Kasumi-1 (cell line): ENCODE measurements at regions not wholly inside any gene's neighbourhood (a gene's known extent, or its start where the extent isn't known, plus 50 kb on each side); places are given as distances from the start of the nearest gene placed in this dataset.
"Not testable (repeated sequence)": the region's sequence is repeated elsewhere in the genome, so short reads cannot be mapped to it uniquely, and the experiment has no call there.

Experiments used
- DNase-seq, 2 experiments: peaks; one replicate each; lab custom pipeline; 2025; lab: John Stamatoyannopoulos, UW

- DNase-seq: not testable (repeated sequence)
Observed at GRCh38 chr6:49097664-49098063, 365.4 kb downstream of the MMUT start.

- DNase-seq: no peak
Observed at GRCh38 chr6:49097116-49097515, 365.9 kb downstream of the MMUT start.

DNA sequence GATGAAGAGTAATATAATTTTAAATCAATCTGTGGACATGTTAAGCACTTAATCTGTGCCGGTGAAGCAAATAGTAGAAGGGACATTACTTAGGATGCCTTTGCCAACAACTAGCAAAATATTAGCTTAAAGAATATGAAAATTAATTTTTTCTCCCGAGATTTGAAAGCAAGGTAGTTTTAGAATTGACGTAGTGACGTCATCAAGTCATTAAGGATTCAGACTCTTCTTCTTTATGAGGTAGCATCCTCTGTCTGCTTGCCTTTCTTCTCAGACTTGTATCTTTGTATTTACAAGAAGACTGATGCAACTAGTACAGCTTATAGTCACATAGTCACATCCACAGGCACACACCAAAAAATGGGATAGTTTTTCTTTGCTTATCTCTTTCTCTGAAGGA is 374.4 kb downstream of the MMUT start:
- DNase-seq: no peak

DNA sequence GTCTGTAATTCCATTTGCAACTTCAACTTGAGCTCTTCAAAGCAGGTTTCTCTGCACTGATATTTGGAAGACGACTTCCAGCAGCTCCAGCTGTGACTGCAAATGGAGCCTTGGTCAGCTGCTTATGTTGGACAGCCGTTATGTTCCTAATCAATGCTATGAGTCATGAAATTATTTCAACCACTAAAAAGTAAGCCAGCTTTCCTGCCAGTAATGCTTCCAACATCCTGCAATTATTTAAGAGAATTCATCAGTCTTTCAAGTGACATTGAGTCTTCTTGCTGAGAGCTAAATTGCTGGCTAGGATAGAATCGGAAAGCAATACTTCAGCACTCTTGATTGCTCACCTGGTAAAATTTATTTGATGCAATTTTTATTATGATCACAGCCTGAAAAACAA is 375.7 kb downstream of the MMUT start:
- no peak for DNase-seq

DNA sequence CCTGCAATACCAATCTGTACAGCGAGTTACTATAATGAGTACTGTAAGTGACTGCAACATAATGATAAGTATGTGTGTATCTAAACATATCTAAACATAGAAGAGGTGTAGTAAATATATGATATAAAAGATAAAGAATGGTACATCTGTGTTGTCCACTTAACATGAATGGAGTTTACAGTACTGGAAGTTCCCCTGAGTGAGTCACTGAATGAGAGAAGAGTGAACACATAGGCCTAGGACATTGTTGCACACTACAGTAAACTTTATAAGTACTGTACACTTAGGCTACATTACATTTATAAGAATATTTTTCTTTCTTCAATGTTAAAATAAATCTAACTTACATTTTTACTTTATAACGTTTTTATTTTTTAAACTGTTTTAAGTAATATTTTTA is 380.4 kb downstream of the MMUT start:
- DNase-seq: no peak

GRCh38 chr6:49072885-49073620 is 390.0 kb downstream of the MMUT start:
- no peak for DNase-seq

DNA sequence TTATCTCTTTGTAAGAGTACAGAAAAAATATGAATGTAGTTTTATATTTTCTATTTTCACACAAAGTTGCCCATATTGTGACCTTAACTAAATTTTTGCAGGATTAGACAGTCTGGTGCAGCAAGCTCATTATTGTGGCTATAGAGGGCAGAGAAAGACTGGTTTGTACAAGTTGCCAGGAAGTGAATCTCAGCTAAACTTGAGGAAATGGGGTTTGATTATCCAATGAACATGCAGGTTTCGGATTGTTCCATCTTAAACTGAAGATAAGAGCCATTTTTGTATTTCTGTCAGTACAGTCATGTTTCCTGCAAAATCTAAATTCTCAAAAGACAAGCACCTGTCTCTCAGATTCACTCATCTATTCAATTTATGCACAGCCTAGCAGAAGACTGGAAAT is 390.9 kb downstream of the MMUT start:
- no peak for DNase-seq

- no peak for DNase-seq
Observed at GRCh38 chr6:49070411-49070810, 392.6 kb downstream of the MMUT start.

DNA sequence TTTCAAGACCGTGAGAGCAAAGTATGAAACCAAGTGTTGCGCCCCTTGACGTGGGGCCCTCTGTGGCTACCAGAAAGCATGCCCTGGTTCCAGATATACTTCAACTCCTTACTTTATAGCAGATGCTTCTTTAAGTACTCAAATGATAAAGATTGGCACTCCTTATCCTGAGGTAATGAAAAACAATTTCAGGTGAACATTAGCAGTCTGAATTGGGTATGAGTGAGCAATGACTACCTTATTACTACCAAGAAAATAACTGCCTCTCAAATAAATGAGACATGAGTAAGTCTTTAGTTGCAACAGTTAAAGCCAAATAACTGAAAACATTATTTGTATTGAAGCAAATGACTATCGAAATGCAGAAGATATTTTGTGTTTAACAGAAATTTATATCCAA is 408.7 kb downstream of the MMUT start:
- DNase-seq: no peak

DNA sequence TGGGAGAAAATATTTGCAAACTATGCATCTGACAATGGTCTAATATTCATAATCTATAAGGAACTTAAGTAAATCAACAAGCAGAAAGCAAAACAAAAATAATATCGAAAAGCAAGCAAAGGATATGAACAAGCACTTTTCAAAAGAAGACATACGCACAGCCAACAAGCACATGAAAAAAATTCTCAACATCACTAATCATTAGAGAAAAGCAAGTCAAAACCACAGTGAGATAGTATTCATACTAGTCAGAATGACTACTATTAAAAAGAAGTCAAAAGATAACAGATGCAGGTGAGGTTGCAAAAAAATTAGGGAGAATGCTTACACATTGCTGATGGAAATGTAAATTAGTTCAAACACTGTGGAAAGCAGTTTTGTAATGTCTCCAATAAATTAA is 410.2 kb downstream of the MMUT start:
- no peak for DNase-seq

DNA sequence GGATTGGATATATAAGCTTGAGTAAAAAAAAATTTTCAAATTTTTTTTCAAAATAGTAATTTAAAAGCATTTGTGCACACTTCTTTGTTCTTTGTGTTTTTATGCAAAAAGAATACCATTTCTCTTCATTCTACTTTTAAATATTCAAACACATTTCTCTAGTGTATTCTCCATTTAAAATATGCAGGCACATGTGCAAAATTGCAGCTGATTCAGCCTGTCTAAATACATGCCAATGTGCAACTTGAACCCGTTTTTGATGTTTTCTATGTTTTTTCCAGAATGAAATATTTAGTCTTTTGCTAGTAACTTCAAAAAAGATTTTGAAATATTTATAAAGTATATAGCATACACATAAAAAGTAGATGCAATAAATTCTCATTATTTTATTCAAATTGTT is 411.8 kb downstream of the MMUT start:
- no peak for DNase-seq

- no peak for DNase-seq
Observed at GRCh38 chr6:49050584-49050983, 412.5 kb downstream of the MMUT start.

DNA sequence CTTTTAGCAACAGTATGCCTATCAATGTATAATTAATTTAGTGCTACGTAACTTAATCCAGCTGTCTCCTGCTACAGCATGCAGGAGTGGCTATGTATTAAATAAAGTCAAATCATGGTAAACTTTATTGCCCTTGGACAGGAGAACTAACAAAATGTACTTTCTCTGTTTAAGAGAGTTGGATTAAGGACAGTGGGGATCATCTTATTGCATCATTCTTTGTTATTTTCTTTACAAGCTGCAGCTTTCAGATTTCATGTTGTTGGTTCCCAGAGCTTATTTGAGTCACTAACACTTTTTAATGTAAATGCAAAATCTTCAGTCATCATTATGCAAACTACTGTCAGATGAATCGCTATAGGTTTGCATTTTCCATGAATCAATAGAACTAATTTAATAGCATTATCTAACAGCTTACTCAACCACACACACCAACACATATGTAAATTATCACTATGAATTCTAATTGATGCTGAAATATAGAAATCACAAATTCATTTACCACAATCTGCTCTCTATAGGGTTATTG is 424.7 kb downstream of the MMUT start:
- no peak for DNase-seq

DNA sequence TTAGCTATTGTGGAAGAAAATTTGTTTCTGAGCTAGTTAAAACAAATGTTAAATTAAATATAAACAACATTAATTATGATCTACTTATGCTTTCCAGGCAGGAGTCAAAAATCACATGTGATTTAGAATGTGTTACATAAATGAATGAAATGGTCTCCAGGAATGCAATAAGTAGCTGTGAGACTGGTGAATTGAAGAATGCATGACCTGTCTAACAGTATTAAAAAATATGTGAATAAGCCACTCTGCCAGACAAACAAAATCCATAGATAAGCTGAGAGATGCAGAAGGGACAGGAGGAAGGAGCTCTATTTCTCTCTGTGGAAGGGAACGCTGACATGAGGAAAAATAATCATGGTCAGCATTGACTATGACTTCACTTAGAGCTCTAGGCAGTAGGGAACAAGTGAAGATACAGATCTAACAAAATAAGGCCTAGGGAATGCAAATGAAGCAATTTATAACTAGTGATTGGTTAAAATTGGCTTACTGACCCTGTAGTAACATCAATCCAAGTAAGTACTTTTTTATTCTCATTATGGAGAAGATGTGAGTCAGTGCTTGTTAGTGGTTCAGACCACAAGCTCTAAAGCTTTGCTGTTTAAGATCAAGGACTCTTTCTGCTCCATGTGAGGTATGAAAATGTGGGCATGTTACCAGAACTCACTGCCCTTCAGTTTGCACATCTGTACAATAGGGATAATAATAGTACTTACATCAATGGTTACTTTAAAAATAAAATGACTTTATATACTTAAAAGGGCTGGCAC is 432.6 kb downstream of the MMUT start:
- DNase-seq: no peak

DNA sequence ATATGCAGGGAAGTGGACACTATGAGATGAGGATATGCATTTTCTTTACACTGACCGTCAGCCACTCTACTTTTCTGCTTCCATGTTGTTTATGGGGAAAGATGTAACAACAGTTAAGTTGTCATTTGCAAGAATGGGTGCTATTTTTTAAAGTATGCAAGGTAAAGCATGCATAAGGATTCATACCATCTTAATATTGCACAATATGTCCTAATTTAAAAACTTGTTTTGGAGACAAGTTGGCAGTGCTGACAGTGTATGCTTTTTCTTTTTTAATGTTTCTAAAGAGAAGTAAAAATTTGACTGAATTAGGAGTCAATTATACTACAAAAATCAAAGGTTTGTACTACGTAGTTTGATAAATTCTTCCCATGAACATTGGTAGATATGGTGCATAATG is 435.4 kb downstream of the MMUT start:
- DNase-seq: no peak

GRCh38 chr6:49025273-49026240 is 437.5 kb downstream of the MMUT start:
- DNase-seq: no peak

DNA sequence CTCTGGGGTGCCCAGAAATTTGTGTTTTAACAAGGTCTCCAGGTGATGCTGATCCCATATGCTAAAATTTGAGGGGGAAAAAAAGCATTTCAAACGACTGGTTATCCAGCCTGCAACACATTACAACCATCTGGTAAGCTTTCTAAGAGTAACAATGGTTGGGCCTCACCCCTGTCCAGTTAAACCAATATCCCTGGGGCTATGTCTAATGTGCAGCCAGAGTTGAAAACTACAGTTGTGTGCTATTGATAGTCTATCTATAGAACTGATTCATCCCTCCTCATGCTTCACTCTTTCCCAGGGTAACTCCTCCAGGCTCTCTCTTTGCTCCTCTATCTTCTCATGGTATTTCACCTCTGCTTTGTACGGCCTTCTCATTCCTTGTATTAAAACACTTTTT is 458.3 kb downstream of the MMUT start:
- no peak for DNase-seq

DNA sequence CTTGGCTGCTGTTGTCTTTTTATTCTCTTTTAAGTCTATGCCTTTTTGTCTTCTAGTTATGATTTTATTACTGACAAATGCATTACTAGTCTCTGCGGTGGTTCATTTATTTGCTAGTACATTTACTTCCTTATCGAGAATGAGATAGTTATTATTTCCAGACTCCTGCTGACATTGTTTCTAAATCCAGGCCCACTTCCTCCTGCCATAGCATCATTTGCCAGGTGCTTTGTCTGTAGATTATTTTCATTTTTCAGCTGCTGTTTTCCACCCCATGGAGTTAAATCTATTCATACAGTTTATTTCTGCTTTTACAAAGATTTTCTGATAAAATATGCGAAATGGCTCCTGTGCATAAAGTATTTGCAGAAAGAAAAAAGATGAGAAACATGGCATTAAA is 459.7 kb downstream of the MMUT start:
- no peak for DNase-seq

- no peak for DNase-seq
Observed at GRCh38 chr6:49001856-49002541, 461.1 kb downstream of the MMUT start.

DNA sequence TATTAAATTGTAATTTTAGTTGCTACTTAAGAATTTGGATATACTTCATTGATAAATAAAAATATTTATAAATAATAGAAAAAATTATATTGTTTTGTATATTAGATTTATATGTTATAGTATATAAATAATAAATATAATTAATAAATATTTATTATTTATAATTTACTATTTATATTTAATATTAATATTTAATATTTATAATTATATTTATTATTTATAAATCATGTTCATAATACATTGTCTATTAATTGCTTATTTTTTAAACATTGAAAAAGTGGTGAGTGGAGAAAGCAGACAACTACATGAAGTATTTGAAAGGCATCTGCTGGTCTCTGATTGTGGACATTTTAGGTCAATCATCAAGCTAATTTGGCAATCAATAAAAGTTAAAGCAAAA is 464.5 kb downstream of the MMUT start:
- no peak for DNase-seq

GRCh38 chr6:48996461-48997119 is 466.5 kb downstream of the MMUT start:
- no peak for DNase-seq
